NCI-H510A treated with DMSO at 0.1 percent for 48 hours (cell line): ENCODE measurements at regions not wholly inside any gene's neighbourhood (a gene's known extent, or its start where the extent isn't known, plus 50 kb on each side); places are given as distances from the start of the nearest gene placed in this dataset.

Experiments used
- DNase-seq: peaks from one replicate; lab custom pipeline; 2025; lab: John Stamatoyannopoulos, UW

- no peak for DNase-seq
Observed at GRCh38 chr18:38307914-38308313, 742.3 kb upstream of the CELF4 start.

GRCh38 chr18:38305961-38306360 is 740.4 kb upstream of the CELF4 start:
- DNase-seq = no peak

- no peak for DNase-seq
Observed at GRCh38 chr18:38301621-38302020, 736.0 kb upstream of the CELF4 start.

GRCh38 chr18:38297910-38298309 is 732.3 kb upstream of the CELF4 start:
- no peak for DNase-seq

- no peak for DNase-seq
Observed at GRCh38 chr18:38290229-38290628, 724.6 kb upstream of the CELF4 start.

DNA sequence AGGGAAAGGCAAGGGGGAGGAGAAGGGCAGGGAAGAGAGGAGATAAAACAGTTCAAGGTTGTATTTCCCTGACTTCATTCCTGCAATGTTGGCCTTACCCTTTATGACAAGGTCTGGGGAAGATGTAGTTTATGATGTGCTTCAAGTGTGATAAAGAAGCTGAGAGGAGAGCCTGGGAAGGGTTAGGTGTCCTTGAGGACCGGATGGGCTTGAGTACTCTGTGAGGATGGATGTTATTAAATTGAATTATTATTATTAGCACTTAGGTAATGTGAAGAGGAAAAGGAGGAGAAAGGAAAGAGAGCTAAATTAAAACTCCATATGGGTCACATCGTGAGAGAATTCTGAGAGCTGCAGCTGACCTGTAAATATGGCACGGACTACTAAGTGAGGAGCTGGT is 719.4 kb upstream of the CELF4 start:
- no peak for DNase-seq

DNA sequence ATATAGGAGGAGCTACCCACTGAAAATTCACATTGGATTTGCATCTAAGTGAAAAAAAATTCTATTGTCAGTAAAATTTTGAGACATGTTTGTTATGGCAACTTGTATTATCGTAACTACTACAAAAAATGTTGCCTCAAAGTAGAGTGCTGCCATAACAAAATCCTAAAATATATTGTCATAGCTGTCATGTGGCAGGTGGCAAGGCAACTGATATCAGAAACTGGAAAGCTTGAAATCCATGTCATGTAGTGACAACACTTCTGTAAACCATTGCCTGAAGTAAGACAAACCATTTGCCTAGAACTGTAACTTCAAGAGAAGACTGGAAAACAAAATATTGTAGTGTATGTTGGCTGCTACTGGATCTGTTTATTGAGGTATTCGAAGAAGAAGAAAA is 697.5 kb upstream of the CELF4 start:
- no peak for DNase-seq

GRCh38 chr18:38262661-38263060 is 697.1 kb upstream of the CELF4 start:
- DNase-seq = no peak

- DNase-seq = no peak
Observed at GRCh38 chr18:38257661-38258060, 692.1 kb upstream of the CELF4 start.

DNA sequence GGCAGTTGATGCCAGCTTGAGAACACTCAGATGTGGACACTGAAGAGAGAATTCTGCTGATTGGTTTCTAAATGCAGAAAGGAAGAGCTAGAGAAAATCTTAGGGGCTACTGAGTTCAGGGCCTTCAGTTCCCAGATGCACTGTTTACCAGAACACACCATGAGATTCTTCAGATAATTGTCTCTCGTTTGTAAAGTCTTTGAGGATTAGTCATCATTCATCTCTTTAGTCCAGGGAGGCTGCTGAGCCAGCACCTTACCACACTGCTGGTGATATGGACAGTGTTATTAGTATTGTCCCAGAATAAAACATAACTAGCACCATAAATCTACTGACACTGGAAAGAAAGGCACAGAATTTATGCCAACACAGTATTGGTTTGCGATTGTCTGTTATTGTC is 690.8 kb upstream of the CELF4 start:
- no peak for DNase-seq

GRCh38 chr18:38250971-38251370 is 685.4 kb upstream of the CELF4 start:
- DNase-seq = no peak

- no peak for DNase-seq
Observed at GRCh38 chr18:38244480-38244879, 678.9 kb upstream of the CELF4 start.

DNA sequence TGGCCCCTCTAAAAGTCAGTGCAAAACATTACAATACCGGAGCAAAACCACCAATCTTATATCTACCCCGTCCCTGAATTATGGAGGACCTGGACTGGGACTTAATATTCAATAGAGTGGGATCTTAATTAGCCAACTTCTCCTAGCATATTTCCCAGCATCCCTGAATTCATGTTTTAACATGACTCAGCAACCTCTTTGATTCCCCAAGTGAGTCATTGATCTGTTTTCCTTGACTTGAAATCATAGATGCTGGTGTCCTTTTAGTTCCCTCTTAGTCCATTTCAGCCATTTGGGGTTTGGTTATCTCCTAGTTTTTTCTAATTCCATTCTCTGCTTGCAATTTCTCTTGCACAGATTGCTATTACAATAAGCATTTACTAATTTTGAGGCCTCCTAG is 677.7 kb upstream of the CELF4 start:
- DNase-seq = no peak

DNA sequence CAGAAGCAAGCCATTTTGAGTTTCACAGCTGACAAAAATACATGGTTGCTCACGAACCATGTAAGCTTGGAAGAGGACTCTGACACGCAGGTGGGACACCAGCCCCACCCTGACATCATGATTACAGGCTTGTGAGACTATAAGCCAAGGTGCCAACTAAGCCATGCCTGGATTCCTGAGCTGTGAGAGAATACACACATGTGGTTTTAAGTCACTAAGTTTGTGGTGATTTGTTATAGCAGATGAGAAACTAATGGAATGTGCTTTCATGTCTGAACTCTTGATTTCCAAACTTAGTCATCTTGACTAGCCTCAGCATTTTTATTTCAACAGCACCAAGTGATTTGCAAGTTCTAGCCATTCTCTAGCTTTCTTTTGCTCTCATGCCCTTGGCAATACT is 676.1 kb upstream of the CELF4 start:
- DNase-seq = no peak

- DNase-seq = no peak
Observed at GRCh38 chr18:38241216-38241615, 675.6 kb upstream of the CELF4 start.

GRCh38 chr18:38239606-38240005 is 674.0 kb upstream of the CELF4 start:
- DNase-seq = no peak

DNA sequence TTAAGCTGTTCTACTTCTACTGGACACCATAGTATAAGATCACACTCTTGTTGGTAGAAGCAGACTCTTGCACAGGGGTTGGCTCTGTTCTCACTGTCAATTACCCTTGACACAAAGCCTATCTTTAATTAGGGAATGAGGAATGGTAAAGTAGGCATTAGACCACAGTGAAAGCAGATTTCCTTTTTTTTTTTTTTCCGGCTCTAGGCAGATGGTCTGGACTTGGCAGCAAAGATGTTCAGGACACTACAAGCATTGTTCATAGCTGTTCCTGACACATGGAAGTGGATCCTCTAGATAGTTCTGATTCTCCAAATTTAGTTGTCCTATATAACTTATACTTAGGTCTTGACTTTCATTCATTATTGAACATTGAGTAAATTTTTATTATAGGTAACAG is 672.2 kb upstream of the CELF4 start:
- no peak for DNase-seq

- DNase-seq = peak; percentile 69
Observed at GRCh38 chr18:38221476-38222100, 656.0 kb upstream of the CELF4 start.

GRCh38 chr18:38198956-38199355 is 633.4 kb upstream of the CELF4 start:
- no peak for DNase-seq

GRCh38 chr18:38198526-38198925 is 632.9 kb upstream of the CELF4 start:
- DNase-seq = no peak

DNA sequence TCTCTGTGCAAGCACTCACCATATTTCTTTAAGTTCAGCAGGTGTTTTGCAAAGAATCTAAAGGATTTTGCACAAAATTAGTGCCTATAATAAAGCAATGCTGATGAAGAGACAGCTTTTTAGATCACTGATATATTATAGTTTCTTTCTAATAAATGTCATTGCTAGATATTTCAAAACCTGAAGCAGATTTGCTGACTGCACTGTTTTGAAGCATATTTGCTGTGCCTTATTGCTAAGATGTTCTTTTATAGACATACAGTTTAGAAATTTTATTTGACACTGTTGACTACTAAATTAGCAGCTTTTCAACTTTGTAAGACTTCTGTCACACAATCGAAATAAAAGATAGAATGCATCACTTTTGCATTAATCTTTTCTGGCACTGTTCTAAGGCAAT is 620.9 kb upstream of the CELF4 start:
- DNase-seq = no peak

- DNase-seq = peak; percentile 83
Observed at GRCh38 chr18:38174594-38174993, 609.0 kb upstream of the CELF4 start.

GRCh38 chr18:38174173-38174572 is 608.6 kb upstream of the CELF4 start:
- no peak for DNase-seq

DNA sequence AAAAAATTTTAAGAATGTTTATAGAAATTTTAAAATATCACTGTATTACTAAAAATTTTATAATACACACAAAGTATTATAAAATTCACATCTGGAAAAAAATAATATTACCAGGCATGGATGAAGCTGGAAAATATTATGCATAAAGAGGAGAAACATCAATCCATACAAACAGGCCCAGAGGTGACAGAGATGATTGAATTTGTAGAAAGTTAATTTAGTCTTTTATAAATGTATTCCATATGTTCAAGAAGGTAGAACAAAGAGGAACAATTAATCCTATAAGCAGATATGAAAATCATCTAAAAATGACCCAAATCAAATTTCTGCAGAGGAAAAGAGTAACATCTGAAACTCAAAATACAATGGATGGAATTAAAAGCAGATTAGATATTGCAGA is 605.2 kb upstream of the CELF4 start:
- no peak for DNase-seq

- no peak for DNase-seq
Observed at GRCh38 chr18:38167623-38168022, 602.0 kb upstream of the CELF4 start.
